Gastroesophageal sphincter (tissue), 3 donors: ENCODE measurements at regions not wholly inside any gene's neighbourhood (a gene's known extent, or its start where the extent isn't known, plus 50 kb on each side); places are given as distances from the start of the nearest gene placed in this dataset.

Source experiments
- EP300 ChIP-seq: sonication (generic); formaldehyde crosslinking; IDR thresholded peaks from one replicate; pipeline ENCODE4 v1.6.1; 2017; ENCODE audit warnings: antibody characterized with exemption, mild to moderate bottlenecking
- POLR2A ChIP-seq, 2 donors: fragments of 450-650 bp; IDR thresholded peaks; one replicate each; pipeline ENCODE4 v1.6.1; 2017; ENCODE audit warnings: antibody characterized with exemption in 2 of 2, mild to moderate bottlenecking in 2 of 2, moderate library complexity in 1 of 2
- POLR2AphosphoS5 ChIP-seq: sonication (generic); formaldehyde crosslinking; IDR thresholded peaks from one replicate; pipeline ENCODE4 v1.6.1; 2017; ENCODE audit warnings: antibody characterized with exemption
- TF ChIP-seq, protein P1 (sequence below), 4 experiments: fragments of 200-600 bp in 2 of 4; fragments of 450-650 bp in 2 of 4; sonication (generic) in 1 of 4; IDR thresholded peaks; one replicate each; pipeline ENCODE4 v1.5.1; 2017 to 2019; ENCODE audit warnings: antibody characterized with exemption in 4 of 4, mild to moderate bottlenecking in 2 of 4, moderate library complexity in 2 of 4

GRCh38 chr6:40848868-40849514 is 190.0 kb downstream of the UNC5CL start:
- TF ChIP-seq, protein P1, sequence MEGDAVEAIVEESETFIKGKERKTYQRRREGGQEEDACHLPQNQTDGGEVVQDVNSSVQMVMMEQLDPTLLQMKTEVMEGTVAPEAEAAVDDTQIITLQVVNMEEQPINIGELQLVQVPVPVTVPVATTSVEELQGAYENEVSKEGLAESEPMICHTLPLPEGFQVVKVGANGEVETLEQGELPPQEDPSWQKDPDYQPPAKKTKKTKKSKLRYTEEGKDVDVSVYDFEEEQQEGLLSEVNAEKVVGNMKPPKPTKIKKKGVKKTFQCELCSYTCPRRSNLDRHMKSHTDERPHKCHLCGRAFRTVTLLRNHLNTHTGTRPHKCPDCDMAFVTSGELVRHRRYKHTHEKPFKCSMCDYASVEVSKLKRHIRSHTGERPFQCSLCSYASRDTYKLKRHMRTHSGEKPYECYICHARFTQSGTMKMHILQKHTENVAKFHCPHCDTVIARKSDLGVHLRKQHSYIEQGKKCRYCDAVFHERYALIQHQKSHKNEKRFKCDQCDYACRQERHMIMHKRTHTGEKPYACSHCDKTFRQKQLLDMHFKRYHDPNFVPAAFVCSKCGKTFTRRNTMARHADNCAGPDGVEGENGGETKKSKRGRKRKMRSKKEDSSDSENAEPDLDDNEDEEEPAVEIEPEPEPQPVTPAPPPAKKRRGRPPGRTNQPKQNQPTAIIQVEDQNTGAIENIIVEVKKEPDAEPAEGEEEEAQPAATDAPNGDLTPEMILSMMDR (IDR thresholded peaks at IDR 0.05): no peak
- no peak for TF ChIP-seq POLR2A (IDR thresholded peaks at IDR 0.05)
- no peak for TF ChIP-seq EP300
- no peak for TF ChIP-seq POLR2AphosphoS5
